Chondrocyte (in vitro differentiated cells): ENCODE measurements at regions not wholly inside any gene's neighbourhood (a gene's known extent, or its start where the extent isn't known, plus 50 kb on each side); places are given as distances from the start of the nearest gene placed in this dataset.

Experiments
- DNase-seq: peaks from one replicate; pipeline ENCODE4 v3.0.0; 2021; ENCODE audit warnings: mixed read lengths, low spot score
- H3K27ac Mint-ChIP-seq: one replicate; pipeline ENCODE4 v1.8.0; 2021; ENCODE audit warnings: mild to moderate bottlenecking, moderate library complexity, mixed read lengths; ENCODE audit not compliant: unreplicated experiment
- H3K27me3 Mint-ChIP-seq: 2 replicates; pipeline ENCODE4 v1.8.0; 2021; ENCODE audit warnings: low read depth, mixed read lengths
- H3K36me3 Mint-ChIP-seq: 2 replicates; pipeline ENCODE4 v1.8.0; 2021; ENCODE audit warnings: low read depth, mixed read lengths
- H3K4me1 Mint-ChIP-seq: 2 replicates; pipeline ENCODE4 v1.8.0; 2021; ENCODE audit warnings: low read depth, mild to moderate bottlenecking, mixed read lengths
- H3K4me3 Mint-ChIP-seq: one replicate; pipeline ENCODE4 v1.8.0; 2021; ENCODE audit warnings: mild to moderate bottlenecking, moderate library complexity, mixed read lengths; ENCODE audit not compliant: unreplicated experiment
- H3K9me3 Mint-ChIP-seq: 2 replicates; pipeline ENCODE4 v1.8.0; 2021; ENCODE audit warnings: low read depth, mixed read lengths
- CTCF ChIP-seq: fragments of 200-600 bp; sonication (generic); IDR thresholded peaks from 2 replicates; pipeline ENCODE4 v1.5.0; 2021; ENCODE audit warnings: antibody characterized with exemption, mild to moderate bottlenecking, moderate library complexity

DNA sequence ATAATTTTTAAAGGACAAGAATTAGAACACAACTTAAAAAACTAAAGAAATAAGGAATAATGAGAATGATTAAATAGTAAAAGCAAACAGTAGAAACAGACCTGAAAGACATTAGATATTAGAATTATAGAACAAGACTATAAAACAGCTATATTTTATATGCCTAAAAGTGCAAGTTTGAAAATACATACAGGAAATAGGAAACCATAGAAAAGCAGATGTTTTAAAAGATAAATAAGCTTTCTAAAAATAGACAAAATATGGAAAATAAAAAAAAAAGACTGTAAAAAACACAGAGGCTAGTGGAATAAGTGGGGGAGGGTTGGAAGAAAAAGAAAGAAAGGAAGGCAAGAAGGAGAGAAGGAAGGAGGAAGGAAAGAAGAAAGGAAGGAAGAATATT is 407.3 kb downstream of the IDS start:
- H3K4me1 Mint-ChIP-seq, result peaks cover 3% of the 10 kb centered on the region
- H3K27ac Mint-ChIP-seq, result peak overlapping the region; percentile 33
- no peaks in the 10 kb centered on the region for H3K27me3 Mint-ChIP-seq
- H3K36me3 Mint-ChIP-seq, result no peaks in the 10 kb centered on the region
- no peak overlapping the region for H3K4me3 Mint-ChIP-seq
- TF ChIP-seq CTCF, result no peak
- peaks cover 23% of the 10 kb centered on the region for H3K9me3 Mint-ChIP-seq
- DNase-seq, result no peak

DNA sequence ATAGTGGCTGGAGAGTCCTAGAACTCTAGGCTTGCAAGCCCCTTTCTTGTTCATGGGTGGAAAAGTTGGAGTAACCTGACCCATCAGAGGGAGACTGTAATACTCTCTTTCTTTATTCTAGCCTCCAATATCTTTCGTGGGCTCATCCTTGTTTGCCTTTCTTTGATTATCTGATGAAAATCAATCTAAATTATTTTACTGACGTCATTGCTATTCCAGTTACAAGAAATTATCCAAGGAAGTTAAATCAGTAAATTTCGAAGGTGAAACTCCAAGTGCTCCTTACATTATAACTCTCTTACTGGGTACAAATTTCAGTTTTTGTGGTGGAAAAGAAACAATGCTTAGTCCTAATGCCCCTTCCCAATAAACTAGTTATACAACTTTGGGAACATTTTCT is 412.9 kb downstream of the IDS start:
- Mint-ChIP-seq H3K4me1 (no peaks in the 10 kb centered on the region), H3K27me3 (no peaks in the 10 kb centered on the region), H3K36me3 (no peaks in the 10 kb centered on the region), H3K9me3 (peaks cover 26% of the 10 kb centered on the region), H3K27ac (no peak overlapping the region), H3K4me3 (no peak overlapping the region)
- no peak for TF ChIP-seq CTCF
- DNase-seq, result no peak

GRCh38 chrX:149079805-149080406 is 425.2 kb downstream of the IDS start:
- H3K4me3 Mint-ChIP-seq, result no peak overlapping the region
- DNase-seq, result no peak
- peaks cover under 1% of the 10 kb centered on the region for H3K4me1 Mint-ChIP-seq
- H3K9me3 Mint-ChIP-seq, result peaks cover 19% of the 10 kb centered on the region
- TF ChIP-seq CTCF, result no peak
- no peaks in the 10 kb centered on the region for H3K36me3 Mint-ChIP-seq
- H3K27me3 Mint-ChIP-seq, result no peaks in the 10 kb centered on the region
- H3K27ac Mint-ChIP-seq, result no peak overlapping the region

GRCh38 chrX:149074398-149074797 is 430.7 kb downstream of the IDS start:
- Mint-ChIP-seq H3K36me3 (no peaks in the 10 kb centered on the region), H3K9me3 (peaks cover 4% of the 10 kb centered on the region), H3K27me3 (no peaks in the 10 kb centered on the region), H3K27ac (peak overlapping the region; percentile 45), H3K4me1 (peaks cover 9% of the 10 kb centered on the region), H3K4me3 (no peak overlapping the region)
- DNase-seq, result no peak
- no peak for TF ChIP-seq CTCF

- H3K27ac Mint-ChIP-seq, result no peak overlapping the region
- no peaks in the 10 kb centered on the region for H3K36me3 Mint-ChIP-seq
- H3K4me1 Mint-ChIP-seq, result peaks cover 9% of the 10 kb centered on the region
- no peak for DNase-seq
- no peak overlapping the region for H3K4me3 Mint-ChIP-seq
- no peaks in the 10 kb centered on the region for H3K27me3 Mint-ChIP-seq
- H3K9me3 Mint-ChIP-seq, result peaks cover 4% of the 10 kb centered on the region
- TF ChIP-seq CTCF, result no peak
These were observed 431.6 kb downstream of the IDS start for GRCh38 chrX:149073479-149073878.
